HEK293 (cell line): ENCODE measurements at regions not wholly inside any gene's neighbourhood (a gene's known extent, or its start where the extent isn't known, plus 50 kb on each side); places are given as distances from the start of the nearest gene placed in this dataset.
"Not testable (repeated sequence)": the region's sequence is repeated elsewhere in the genome, so short reads cannot be mapped to it uniquely, and the experiment has no call there.

Experiments used
- RBAK ChIP-seq: fragments of 450-650 bp; formaldehyde crosslinking; IDR thresholded peaks from 2 replicates; pipeline ENCODE4 v1.5.1; 2016; ENCODE audit warnings: missing biosample characterization, missing genetic modification characterization
- ZBTB17 ChIP-seq: fragments of 450-650 bp; formaldehyde crosslinking; IDR thresholded peaks from 2 replicates; pipeline ENCODE4 v1.5.1; 2016; ENCODE audit warnings: missing biosample characterization, missing genetic modification characterization
- ZBTB21 ChIP-seq: fragments of 450-650 bp; formaldehyde crosslinking; IDR thresholded peaks from 2 replicates; pipeline ENCODE4 v1.5.1; 2017; ENCODE audit warnings: missing biosample characterization, missing genetic modification characterization
- ZFP41 ChIP-seq: fragments of 450-650 bp; formaldehyde crosslinking; IDR thresholded peaks from 2 replicates; pipeline ENCODE4 v1.5.1; 2016; ENCODE audit warnings: missing biosample characterization, missing genetic modification characterization, borderline replicate concordance
- ZNF10 ChIP-seq: fragments of 450-650 bp; formaldehyde crosslinking; IDR thresholded peaks from 2 replicates; pipeline ENCODE4 v1.5.1; 2017; ENCODE audit warnings: missing biosample characterization, missing genetic modification characterization
- ZNF121 ChIP-seq: fragments of 450-650 bp; formaldehyde crosslinking; IDR thresholded peaks from 2 replicates; pipeline ENCODE4 v1.5.1; 2016; ENCODE audit warnings: missing biosample characterization, missing genetic modification characterization
- ZNF157 ChIP-seq: fragments of 450-650 bp; formaldehyde crosslinking; IDR thresholded peaks from 2 replicates; pipeline ENCODE4 v1.5.1; 2016; ENCODE audit warnings: missing biosample characterization, missing genetic modification characterization
- ZNF19 ChIP-seq: fragments of 450-650 bp; formaldehyde crosslinking; IDR thresholded peaks from 2 replicates; pipeline ENCODE4; 2016; ENCODE audit warnings: missing biosample characterization, missing genetic modification characterization, low read depth
- ZNF248 ChIP-seq: fragments of 450-650 bp; formaldehyde crosslinking; IDR thresholded peaks from 2 replicates; pipeline ENCODE4 v1.5.1; 2017; ENCODE audit warnings: missing biosample characterization, missing genetic modification characterization
- ZNF426 ChIP-seq: fragments of 450-650 bp; formaldehyde crosslinking; IDR thresholded peaks from 2 replicates; pipeline ENCODE4 v1.5.1; 2017; ENCODE audit warnings: missing biosample characterization, missing genetic modification characterization, mild to moderate bottlenecking, inconsistent platforms, moderate library complexity
- TF ChIP-seq, protein P1 (sequence below): fragments of 450-650 bp; formaldehyde crosslinking; IDR thresholded peaks from 2 replicates; pipeline ENCODE4 v1.5.1; 2016; ENCODE audit warnings: missing biosample characterization, missing genetic modification characterization

DNA sequence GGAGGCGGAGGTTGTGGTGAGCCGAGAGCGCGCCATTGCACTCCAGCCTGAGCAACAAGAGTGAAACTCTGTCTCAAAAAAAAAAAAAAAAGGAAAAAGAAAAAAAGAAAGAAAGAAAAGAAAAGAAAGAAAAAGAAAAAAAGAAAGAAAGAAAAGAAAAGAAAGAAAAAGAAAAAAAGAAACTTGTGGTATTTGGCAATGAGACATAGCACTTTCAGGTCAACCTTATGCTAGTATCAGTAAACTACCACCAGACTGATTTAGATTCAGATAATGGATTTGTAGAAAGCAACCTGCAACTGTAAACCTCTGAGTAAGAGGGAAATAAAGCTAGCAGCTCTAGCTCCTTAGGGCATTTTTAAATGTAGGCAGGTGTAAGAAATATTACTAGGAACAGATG, 144.0 kb upstream of the ZNF608 start:
- TF ChIP-seq ZNF157; ZNF19 (tag by site-specific recombination); ZFP41 (tag by site-specific recombination); ZBTB21; ZBTB17 (tag by site-specific recombination); RBAK (tag by site-specific recombination); ZNF121 (tag by site-specific recombination); ZNF10; ZNF248 (tag by site-specific recombination); ZNF426 (tag by site-specific recombination): not testable (repeated sequence)
- TF ChIP-seq, protein P1, sequence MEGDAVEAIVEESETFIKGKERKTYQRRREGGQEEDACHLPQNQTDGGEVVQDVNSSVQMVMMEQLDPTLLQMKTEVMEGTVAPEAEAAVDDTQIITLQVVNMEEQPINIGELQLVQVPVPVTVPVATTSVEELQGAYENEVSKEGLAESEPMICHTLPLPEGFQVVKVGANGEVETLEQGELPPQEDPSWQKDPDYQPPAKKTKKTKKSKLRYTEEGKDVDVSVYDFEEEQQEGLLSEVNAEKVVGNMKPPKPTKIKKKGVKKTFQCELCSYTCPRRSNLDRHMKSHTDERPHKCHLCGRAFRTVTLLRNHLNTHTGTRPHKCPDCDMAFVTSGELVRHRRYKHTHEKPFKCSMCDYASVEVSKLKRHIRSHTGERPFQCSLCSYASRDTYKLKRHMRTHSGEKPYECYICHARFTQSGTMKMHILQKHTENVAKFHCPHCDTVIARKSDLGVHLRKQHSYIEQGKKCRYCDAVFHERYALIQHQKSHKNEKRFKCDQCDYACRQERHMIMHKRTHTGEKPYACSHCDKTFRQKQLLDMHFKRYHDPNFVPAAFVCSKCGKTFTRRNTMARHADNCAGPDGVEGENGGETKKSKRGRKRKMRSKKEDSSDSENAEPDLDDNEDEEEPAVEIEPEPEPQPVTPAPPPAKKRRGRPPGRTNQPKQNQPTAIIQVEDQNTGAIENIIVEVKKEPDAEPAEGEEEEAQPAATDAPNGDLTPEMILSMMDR (tag by site-specific recombination) = not testable (repeated sequence)
